ENCODE measurements at regions not wholly inside any gene's neighbourhood (a gene's known extent, or its start where the extent isn't known, plus 50 kb on each side); places are given as distances from the start of the nearest gene placed in this dataset.
"Not testable (repeated sequence)": the region's sequence is repeated elsewhere in the genome, so short reads cannot be mapped to it uniquely, and the experiment has no call there.

DNA sequence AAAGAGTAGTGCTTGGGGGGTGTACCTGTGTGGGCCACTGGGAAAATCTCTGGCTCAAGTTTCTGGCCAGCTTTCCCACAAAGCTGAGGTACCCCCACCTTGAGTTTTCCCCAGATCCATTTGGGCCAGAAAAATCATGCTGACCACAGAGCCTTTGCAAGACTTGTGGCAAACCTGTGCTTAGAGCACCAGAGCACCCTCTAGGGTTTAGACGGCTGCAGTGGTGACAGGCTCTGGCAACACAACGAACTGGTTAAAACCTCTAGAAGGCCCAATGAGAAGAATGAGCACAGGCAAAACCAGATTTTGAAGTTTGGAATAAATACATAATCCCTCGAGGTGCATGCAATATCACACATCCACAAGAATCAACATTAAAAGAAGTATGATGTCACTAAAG is 290.7 kb upstream of the FOLH1 start:
- no peak for DNase-seq

- no peak for DNase-seq
Observed at GRCh38 chr11:49505231-49505630, 296.8 kb upstream of the FOLH1 start.

DNA sequence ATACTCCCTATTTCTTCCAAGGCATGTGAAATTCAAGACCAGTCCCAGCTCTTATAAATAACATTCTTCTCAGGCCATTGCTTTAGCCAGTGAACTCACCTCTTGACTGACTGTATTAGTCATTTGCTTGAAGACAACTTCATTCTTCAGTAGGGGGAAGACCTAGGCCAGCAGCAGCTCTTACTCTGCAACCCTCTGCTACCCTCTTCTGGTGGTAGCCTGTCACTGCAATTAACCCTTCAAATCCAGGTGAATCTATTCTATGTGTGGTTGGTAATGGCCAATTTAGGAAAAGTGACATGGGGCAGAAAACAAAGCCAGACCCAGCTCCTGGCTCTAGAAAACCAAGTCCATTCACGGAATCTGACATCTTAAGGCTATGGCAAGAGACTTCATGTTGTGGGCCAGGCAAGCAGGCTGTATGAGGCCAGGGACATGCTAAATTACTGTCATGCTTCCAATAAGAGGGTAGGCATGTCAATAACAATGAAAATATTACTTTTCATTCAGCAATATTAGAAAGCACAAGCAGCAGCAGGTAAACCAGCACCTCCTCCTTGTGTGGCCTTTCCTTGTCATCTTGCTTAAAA is 317.9 kb upstream of the FOLH1 start:
- DNase-seq: peak; percentile 2 to 26 (median 6)

DNA sequence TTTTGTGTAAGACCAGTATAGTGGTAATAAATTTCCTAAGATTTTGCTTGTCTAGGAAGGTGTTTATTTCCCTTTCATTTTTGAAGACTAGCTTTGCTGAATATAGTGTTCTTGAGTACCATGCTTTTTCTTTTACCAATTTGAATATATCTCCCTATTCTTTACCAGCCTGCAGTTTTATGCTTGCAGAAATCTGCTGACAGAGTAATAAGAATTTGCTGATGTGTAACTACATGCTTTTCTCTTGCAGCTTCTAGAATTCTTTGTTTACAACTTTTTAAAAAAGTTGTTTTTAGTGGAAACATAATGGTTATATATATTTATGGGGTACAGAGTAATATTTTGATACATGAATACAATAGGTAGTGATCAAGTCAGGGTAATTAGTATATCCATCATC is 324.8 kb upstream of the FOLH1 start:
- no peak for DNase-seq

GRCh38 chr11:49538927-49539326 is 330.5 kb upstream of the FOLH1 start:
- not testable (repeated sequence) for DNase-seq

DNA sequence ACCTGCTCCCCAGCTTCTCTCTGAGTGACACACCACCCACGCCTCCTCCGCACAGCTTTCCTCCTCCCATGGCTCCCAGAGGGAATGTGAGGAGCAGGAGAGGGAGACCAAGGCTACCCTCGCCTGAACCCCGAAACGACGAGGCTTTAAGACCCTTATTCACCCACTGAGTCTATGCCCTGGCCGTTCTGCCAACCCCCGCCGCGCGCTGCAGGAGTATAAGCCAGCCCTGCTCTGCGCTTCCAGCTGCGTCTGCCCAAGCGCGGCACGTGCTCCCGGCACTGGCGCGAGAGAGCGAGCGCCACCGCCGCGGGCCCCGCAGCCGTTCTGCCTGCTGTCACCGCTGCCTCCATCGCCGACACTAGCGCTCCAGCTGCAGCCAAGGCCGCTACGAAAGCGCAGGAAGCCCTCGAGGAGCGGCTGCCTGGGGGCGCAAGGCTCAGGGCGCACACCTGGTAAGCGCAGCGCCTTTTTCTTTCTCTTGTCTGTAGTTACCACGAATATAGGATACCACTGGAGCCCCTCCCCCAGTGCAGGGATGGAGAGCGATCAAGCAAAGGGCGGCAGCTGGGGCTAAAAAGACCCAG is 350.0 kb upstream of the FOLH1 start:
- not testable (repeated sequence) for DNase-seq

DNA sequence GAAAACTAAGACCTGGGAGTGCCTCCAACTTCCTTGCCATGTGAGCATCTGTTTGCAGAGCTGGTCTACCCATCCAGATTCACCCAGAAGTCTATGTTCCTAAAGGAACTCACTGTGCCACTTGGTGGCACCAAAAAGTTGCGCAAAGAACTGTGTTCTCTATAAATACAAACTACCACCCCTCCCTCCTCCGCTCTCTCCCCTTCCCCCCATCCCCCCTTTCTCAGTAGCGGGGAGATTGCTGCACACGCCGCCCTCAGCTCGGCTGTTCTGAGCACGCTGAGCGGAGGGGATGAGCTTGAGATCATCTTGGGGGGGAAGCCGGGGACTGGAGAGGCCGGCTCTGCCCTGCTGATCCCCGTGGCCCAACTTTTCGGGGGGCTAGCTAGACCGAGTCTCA is 352.2 kb upstream of the FOLH1 start:
- DNase-seq: not testable (repeated sequence)

DNA sequence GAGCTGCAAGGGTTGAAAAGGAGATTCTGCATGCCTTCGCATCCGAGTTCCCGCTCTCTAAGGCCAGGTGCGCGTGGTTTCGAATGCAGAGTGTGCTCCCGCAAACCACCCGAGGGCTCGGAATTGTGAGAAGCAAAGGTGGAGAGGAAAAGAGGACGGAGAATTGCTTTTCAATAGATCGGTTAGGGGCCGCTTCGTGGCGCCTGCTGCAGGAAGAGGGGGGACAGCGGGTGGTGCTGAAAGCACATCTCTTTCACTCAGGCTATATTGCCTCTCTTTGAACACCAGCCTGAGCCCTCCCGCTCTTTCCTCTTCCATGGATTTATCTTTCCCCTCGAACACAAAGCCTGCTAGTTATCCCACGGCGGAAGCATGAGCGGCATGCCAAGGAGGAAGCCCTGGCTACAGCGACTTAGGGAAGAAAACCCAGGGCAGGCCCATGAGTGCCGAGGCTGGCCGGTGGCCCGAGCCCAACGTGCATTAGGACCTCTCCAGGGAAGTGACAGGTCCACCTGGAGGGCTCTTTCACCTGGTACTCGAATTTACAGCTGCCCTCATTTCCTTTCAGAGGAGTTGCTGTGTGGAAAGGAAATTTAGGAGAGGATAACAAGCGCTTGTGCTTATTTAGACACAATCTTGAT is 353.0 kb upstream of the FOLH1 start:
- not testable (repeated sequence) for DNase-seq

GRCh38 chr11:49562262-49562661 is 353.9 kb upstream of the FOLH1 start:
- DNase-seq: not testable (repeated sequence)

DNA sequence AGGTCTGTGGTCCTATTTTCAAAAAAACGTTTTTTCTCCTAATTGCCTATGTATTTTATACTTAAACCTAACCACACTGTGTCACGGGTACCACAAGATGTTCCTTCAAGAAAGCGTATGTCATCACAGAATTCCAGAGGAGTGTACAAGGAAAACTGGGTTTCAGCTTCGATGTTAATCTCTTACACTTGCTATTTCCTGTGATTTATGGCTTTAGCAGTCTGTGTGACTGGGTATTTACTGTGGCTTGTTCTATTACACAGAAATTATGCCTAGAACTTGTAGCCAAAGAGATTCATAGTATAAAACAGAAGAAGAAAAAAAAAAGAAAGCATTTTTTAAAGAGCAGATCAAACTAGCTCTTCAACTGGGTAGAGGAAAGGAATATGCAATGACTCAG is 371.1 kb upstream of the FOLH1 start:
- DNase-seq: not testable (repeated sequence)

DNA sequence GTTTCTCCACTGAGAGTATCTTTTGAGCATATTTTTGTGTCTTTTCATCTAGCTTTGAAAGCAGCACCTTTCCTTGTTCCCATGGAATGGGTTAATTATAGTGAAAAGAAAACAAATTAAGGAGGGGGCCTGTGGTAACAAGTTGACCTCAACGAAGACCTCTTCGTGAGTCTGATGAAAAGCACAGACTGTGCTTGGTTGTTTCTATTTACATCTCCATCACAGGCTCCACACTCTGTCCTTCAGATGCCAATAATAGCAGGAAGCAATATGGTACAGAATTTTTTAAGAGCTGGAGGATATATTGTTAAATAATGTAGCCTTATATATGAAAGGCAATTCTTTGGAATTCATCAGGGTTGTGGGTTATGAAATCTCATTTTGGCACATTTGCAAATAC is 366.7 kb upstream of the OR4C13 start:
- DNase-seq: not testable (repeated sequence)

DNA sequence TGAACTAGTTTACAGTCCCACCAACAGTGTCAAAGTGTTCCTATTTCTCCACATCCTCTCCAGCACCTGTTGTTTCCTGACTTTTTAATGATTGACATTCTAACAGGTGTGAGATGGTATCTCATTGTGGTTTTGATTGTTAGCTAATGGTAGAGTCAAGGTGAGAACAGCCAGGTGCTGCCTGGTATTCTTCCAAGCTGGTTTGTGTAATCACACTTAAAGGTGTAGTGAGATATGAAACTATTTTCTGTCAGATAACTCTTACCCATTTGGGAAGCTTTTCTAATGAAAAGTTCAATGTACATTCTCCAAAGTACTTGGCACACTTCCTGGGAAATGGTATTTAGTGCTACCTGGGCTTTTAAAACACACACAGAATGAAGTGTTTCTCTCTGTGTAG is 343.3 kb upstream of the OR4C13 start:
- not testable (repeated sequence) for DNase-seq

GRCh38 chr11:49623872-49624271 is 328.3 kb upstream of the OR4C13 start:
- not testable (repeated sequence) for DNase-seq

DNA sequence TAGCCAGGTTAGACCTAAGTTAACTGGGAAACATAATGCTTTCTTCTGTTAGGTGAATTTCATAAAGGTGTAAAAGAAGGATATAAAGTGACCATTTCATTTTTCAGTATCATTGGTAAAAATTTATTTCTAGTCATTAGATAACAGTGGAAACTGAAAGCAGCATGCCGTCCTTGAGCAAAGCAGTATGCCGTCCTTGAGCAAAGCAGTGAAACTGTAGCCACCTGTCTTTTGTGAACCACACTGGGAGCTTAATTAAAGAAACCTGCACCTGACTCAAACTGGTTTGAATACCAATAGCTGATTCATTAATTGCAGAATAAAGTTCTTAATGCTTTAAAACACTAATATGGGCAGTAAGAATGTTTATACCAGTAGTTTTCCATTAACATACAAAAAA is 281.5 kb upstream of the OR4C13 start:
- DNase-seq: not testable (repeated sequence)

- DNase-seq: not testable (repeated sequence)
Observed at GRCh38 chr11:49702121-49702520, 250.1 kb upstream of the OR4C13 start.

DNA sequence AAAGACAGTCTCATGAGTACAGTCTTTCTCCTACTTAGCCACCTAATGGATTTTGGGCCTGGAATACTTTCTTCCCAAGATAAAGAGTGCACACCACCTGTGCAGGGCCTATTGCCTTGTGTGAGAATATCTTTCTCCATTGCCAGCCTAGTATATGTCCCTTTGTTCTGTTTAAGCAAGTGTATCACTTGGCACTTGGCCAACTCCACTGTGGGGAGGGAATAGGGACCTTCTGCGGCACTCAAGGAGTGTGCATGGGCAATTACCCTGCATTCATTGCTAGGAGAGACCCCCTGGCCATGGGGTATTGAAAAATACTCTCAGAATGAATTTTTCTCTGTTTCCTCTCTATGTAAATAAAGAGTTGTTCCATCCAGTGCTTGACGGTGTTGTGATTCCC is 201.7 kb upstream of the OR4C13 start:
- DNase-seq: not testable (repeated sequence)

DNA sequence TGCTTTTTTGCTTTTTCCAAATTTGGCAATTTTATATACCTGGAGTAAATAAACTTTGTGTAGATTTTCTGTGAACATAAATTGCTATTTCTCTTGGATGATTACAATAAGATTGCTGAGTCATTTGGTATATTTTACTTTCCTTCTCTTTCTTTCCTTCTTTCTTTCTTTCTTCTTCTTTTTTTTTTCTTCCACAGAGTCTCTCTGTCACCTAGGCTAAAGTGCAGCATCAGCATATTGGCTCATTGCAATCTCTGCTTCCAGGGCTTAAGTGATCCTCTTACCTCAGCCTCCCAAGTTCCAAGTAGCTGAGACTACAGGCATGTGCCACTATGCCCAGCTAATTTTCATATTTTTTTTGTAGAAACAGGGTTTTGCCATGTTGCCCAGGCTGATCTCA is 201.2 kb upstream of the OR4C13 start:
- DNase-seq: not testable (repeated sequence)

- DNase-seq: not testable (repeated sequence)
Observed at GRCh38 chr11:49780791-49781190, 171.4 kb upstream of the OR4C13 start.

- not testable (repeated sequence) for DNase-seq
Observed at GRCh38 chr11:49782000-49782399, 170.2 kb upstream of the OR4C13 start.

DNA sequence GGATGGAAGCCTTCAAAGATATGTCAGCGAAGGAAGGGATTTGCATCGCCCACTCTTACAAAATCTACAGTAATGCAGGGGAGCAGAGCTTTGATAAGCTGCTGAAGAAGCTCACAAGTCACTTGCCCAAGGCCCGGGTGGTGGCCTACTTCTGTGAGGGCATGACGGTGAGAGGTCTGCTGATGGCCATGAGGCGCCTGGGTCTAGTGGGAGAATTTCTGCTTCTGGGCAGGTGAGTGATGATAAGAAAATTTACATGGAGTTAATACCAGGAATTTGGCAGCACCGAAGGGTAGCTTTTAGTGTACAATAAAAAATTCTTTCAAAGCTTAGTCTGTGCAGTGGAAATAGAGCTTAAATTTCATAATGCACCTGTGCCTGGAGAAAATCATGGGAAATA is 168.3 kb upstream of the OR4C13 start:
- not testable (repeated sequence) for DNase-seq

- DNase-seq: not testable (repeated sequence)
Observed at GRCh38 chr11:49789787-49790186, 162.4 kb upstream of the OR4C13 start.

- DNase-seq: not testable (repeated sequence)
Observed at GRCh38 chr11:49798206-49798837, 153.9 kb upstream of the OR4C13 start.

DNA sequence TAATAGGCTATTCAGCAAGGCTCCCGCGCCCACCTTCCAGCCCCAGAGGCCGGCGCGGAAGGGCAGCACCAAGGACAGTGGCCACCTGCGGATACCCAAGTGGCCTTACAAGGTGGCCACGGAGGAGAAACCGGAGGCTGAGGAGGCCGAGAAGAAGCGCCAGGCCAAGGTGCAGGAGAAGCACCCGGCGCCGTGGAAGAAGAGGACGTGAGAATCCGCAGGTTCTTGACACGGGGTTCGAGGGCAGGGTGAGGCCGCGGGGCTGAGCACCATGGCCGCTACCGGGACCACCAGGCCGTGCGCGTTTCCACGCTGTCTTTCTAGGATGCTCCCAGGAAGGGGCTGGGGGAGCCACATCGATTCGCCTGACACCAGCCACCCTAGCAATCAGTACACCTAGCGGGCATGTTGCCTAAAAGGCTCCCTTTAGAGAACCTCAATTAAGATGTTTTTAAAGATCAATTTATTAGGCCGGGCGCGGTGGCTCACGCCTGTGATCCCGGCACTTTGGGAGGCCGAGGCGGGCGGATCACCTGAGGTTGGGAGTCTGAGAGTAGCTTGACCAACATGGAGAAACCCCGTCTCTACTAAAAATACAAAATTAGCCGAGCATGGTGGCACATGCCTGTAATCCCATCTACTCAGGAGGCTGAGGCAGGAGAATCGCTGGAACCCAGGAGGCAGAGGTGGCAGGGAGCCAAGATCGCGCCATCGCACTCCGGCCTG is 134.3 kb upstream of the OR4C13 start:
- DNase-seq: not testable (repeated sequence)
